ENCODE measurements at regions not wholly inside any gene's neighbourhood (a gene's known extent, or its start where the extent isn't known, plus 50 kb on each side); places are given as distances from the start of the nearest gene placed in this dataset.

DNA sequence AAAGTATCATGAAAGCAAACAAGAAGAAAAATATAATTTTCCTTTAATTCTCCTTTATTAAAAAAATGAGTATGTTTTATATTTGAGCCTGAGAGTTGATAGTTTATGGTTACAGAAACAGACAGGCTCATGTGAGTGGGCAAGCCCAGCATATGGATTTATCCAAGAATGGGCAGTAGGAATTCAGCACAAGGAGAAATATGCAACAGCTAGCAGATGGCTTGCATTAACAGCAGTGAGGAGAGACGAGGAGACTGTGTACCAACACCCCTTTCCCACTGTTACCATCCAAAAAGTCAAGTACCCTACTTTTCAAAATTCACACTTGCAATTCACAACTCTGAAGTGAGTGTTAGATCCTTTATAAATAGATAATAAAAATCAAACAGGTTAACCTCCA is 1760.2 kb upstream of the TENM3 start:
- DNase-seq, result no peak

DNA sequence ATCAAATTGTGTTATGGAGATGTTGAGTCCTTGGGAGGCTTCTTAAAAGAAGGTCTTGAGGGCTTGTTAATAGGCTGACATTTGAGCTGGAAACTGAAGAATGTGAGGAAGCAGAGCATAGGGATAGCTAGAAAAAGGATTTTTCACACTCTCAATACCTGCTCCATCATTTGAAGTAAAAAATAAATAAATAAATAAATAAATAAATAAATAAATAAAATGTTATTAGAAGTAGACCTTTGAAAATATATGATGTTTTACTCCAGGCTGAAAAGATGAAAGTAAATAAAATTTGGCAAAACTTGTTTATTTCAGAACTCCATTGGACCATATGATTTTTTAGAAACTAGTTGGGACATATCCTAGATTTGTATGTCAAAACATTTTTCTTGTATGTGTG is 1757.8 kb upstream of the TENM3 start:
- DNase-seq, result no peak

DNA sequence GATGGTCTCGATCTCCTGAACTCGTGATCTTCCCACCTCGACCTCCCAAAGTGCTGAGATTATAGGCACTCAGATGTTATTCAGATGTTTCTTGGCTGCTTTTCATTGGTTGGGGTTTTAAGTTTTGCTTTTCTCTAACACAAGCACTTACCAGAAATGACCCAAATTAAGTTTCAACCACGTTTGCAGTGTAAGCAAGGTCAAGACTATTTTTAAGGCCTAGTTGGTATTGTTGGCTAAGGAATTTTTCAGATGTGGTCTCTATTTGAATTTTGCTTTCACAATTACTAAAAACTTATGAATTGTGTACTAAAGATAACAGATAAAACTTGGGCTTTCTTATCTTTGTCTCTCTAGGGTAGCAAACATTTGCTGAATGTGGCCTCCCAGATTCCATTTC is 1756.9 kb upstream of the TENM3 start:
- no peak for DNase-seq

DNA sequence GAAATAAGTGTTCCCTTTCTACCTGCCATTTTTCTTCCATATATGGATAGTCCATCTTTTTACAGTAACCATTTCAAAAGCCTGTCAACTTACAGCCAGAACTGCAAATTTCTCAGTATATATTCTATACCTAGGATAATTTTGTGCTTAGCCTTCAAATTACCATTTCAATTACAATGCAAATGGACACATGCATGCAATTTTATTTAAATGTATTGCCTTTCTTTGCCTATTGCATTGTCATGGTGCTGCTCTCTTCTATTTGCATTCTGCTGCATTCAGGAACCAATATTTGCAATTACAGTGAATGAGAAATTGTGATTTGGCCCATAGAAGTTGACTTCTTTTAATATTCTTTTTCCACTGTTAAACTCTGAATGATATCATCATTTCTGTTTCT is 1753.4 kb upstream of the TENM3 start:
- no peak for DNase-seq

DNA sequence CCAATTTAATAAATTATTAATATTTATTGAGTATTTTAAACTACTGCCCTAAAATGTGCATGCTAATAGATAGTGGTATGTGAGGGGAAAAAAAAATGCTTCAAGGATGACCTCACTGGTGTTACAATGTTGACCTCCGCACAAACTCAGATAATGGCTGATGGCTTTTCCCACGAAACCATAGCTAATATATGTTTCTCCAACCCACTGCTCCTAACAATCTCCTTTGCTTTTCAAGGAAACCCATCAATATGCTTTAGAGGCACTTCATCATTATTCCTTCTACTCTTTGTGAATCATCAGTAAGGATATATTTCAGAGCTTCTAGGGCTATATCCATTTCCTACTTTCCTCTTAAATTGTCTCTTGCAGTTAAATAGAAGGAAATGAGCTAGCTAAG is 1752.0 kb upstream of the TENM3 start:
- DNase-seq, result no peak

DNA sequence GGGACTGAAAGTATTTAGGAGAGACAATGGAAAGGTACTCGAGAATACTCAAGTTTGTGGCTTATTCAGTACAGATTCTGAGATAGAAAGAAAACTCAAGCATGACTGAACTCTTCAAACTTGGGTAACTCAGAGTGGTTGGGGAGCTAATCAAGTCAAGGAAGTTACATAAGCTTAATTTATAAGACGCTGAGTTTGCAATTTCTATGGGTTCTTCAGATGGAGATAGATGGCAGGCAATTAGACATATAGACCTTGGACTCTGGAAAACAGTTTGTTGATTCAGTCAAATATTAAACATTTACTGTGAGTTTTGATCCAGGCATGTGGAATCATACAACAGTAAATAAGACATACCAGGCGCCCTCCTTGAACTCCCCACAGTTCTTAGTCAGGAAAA is 1749.9 kb upstream of the TENM3 start:
- no peak for DNase-seq

DNA sequence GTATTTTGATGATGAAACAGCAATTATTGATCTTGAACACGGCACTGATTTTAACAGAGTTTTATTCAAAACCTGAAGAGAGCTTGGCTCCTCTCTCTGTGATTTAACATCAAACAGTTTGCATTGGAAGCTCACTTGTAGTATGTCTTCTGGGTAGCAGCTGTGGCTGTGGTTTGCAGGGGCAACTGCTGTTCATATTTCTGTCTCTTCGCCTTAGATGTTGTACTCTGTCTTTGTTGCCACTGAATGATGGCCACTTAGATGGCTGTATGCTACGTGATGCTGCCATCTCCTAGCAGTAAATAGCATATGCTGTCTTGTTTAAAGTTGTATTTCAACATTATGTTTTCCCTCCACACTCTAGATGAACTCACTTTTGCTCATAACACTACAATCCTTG is 1743.0 kb upstream of the TENM3 start:
- no peak for DNase-seq

DNA sequence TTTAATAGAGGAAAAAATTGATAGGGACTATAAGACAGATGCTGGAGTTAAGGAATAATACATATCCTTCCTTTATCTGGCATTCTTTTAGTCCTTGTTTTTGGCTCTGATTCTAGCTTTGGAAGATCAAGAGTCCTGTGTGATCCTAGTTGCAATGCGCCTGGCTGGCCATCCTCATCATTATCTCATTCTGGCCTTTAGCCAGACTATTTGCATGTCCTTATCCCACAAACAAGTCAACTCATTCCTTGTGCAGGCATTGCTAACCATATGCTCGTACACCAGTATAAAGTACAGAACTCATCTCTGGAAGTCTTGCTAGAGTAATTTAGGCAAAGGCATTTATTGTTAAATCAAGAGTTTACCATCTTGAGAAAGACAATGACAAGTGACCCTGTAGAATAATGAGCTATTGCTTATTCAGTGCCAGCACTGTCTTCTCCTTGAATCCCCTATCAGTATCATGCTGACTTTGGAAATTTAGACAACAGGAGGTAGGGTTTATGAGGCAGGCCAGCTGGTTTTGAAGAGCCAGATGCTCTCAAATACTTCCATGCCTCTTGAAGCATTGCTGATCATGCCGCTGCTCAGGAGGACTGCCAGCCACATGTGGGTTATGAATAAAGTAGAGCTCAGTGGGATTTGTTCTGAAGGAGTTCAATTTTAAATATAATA is 1730.3 kb upstream of the TENM3 start:
- DNase-seq, result peak; percentile 3

DNA sequence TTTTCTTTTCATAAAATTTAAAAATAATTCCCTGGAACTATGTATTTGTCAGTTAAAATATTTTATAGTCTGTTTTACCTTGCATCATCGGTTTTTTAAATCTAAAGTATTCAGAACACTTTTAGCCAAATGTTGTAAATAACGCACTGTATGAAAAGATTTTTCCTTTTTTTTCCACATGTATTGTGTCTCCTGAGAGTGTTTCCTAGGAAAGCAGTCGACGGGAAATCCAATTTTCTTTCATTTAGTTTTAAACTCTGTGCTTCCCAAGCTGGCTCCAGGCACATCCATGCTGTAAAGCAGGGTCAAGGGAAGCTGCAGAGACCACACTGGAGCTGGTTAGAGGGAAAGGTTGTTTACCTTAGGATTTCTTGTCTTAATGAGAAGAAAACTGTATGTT is 1724.3 kb upstream of the TENM3 start:
- no peak for DNase-seq

DNA sequence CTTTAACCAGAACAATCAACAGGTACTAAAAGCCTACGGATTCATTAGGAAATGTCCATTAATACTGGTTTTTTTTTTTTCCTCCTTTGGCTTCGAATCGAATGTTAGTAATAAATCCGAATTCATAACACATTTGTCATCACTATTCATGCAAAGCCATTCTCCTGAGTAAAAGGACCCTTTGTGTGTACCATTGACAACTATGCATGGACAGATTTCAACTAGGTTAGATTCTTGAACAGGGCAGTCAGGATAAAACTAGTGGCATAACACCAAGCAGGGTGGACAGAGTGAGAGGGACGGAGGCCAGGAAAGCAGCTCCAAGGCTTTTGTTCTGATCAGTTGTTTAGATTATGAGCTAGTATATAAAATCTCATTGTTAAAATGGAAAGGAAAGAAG is 1722.0 kb upstream of the TENM3 start:
- DNase-seq, result no peak

DNA sequence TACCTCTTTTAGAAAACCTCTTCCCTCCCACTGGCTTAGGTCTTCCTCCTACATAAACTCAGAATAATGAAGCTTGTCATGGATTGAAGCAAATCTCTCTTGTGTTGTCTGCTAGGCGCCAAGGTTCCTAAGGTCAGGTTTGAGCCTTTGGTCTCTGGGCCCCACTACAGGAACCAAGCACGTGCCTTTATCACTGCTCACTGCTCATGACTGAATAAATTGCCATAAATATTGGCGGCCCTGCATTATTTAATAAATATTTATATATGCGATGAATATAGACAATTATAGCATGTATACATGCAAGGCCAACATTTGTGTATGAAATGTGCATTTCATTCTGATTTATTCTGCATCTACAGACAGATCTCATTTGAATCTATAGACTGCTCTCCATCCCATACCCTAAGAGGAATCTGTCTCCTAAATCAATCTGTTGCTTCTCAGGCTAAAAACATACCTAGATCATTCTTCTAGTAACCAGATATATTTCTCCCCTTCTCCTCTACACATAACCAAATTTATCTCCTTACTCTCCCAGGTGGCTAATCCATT is 1717.6 kb upstream of the TENM3 start:
- DNase-seq, result no peak

DNA sequence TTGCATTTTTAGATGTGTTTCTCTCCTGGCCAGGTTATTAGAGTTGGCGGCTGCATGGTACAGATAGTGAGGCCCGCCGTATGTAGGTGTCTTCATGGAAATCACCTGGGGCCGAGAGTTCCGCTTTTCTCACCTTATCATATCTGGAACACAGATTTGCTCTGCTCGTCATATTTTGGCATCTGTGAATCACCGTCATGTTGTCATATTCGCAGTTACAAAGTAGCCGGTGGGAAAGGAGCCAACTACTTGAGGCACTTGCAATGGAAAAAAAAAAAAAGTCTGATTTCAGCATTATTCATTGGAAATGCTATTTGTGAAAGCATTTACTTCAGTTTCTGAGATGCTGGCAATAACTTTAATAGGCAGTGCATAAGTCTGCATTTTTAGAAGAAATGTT is 1715.2 kb upstream of the TENM3 start:
- no peak for DNase-seq

DNA sequence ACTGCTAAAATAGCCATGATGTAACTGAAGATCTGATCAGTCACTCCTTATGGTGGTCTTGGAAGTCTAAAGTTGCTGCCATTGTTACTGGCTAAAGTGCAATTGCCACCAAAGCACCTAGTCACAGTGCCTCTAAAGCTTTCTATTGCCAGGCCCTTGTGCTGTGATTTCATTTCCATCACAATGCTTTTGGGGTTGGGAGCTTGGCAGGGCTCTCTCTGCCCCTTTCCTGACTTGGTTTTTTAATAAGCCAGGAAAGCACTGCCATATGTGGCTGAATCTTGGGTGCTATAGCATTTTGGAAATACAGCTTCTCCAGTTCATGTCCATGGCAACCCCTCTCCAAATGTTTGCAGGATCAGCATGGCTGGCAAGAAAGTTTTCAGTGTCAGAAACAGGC is 1712.4 kb upstream of the TENM3 start:
- no peak for DNase-seq

DNA sequence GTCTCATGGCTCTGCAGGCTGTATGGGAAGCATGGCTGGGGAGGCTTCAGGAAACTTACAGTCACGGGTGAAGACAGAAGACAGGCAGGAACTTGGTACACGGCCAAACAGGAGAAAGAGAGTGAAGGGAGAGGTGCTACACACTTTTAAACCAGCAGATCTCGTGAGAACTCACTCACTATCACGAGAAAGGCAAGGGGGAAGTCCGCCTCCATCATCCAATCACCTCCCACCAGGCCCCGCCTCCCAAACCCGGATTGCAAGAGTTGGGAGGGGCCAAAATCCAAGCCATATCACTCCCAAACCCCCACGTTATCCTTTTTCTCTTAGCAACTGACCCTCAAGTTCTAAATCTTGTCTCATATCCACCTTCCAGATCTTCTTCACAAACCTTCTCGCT is 1710.5 kb upstream of the TENM3 start:
- no peak for DNase-seq

DNA sequence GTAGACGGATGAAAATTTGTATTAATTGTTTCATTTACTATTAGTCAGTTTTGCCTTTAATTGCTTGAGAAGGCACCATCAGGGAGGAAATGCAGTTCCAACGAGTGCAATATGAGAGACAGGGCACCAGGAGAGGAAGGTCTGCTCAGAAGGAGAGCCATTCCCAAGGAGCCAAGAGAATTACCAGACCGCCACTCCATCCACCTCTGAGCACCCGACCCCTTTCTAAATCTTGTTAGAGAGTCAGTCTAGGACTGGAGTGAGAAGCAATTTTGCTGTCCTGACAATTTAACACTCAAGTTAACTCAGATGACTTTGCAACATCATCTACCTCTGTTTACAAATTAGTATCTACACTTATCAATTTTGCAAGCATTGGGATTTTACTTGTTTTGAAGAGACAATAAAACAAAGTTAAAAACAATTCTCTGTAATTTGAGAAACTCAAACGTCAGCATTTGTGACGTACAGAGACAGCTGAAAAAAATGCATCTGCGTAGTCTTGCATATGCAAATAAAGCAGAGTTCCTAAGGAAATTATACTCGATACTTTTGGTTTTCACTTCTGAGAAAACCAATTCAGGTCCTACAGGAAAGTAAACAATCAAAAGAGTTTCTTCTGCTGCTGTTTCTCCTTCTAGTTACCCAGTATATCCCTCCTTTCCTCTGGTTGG is 1704.7 kb upstream of the TENM3 start:
- no peak for DNase-seq

DNA sequence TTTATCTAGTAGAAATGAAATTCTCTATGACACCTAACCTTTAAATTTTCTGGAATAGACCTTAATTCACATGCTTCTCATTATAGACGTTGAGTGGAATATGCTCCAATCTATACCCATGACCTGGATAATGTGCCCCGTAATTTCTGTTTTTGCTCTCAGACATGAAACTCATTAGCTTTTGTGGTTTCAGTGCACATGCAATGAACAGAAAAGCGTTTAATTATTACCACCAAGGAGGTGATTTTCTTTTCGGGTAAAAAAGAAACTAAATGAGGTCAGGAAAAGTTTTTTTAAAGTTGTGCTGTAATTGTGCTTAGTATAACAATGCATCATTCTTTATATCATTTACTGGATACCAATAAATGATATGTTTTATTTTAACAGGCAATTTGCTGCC is 1703.9 kb upstream of the TENM3 start:
- no peak for DNase-seq

DNA sequence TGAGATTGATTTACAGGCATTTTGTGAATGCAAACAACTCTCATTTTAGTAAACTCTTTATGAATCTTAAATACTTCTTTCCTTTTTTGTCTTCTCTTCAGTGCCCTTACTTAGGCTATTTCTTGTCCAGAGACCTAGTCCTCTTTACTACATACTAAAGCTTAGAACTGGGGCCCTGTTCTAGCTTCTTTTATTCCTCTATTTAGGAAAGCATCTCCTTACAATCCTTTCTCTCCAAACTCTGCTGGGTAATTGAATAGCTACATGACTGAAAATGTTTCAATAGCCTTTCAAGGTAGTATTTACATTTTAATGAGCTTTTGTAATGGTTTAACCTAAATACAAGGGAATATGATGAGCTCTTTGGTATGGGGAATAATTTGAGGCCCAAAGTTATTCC is 1701.5 kb upstream of the TENM3 start:
- no peak for DNase-seq

DNA sequence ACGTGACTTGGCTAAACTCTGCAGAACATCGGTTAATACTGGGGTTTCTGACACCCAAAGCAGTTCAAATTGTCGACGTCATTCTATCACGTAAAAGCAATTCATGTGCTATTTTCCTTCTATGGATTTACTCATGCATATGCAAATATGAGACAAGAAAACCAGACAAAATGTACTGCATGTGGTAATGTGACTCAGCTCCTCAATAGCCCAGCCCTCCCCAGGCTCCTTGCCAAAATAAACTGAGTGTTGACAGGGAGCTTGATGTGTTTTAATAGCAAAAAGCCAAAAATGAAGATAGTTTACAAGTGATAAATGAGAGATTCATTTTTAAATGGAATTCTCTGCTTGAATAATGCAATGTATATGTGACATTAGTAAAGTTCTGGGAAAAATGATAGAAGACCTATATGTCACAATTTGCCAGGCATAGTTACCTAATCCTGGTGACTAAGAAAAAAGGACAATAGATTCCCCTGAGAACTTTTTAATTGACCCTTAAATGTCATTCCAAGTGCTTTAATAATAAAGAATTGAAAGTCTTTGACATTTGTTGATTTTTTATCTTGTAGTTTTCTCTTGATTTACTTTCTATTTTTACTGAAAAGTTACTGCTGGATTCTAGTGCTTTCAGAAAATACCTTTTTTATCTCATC is 1700.6 kb upstream of the TENM3 start:
- DNase-seq, result peak; percentile 95

DNA sequence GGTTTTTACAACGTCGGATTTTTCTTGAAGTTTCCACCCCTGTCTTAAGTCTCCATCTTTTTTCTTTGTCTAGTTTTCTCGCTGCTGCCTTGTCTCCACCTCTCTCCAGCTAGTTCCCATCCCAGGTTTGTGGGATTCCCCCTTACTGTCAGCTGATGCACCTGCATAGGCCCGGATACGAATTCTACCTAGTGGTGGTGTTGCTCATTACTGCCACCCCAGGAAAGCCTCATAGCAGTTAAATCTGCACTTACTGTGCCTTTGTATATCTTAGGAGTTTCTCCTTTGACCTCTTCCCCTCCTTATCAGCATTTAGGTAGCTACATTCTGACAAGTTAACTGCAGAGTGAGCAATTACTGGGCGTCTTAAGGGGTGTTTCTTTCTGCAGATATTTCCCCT is 1693.1 kb upstream of the TENM3 start:
- DNase-seq, result no peak

DNA sequence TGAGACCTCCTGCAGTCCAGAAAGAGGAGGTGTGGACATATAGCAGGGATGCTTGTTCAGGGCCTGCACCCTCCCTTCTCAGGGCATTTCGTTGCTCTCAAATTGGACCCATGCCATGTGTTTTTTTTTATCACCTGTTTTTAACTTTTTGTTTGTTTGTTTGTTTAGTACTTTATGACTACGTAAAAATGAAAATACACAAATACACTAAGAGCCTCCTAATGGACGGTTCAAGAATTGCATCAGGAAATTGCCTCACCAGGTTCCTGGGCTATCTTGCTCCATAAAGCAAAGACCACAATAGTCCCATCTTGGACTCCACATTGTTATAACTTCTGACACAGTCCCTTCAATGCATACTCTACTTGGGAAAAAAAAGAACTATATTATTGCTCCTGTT is 1685.9 kb upstream of the TENM3 start:
- no peak for DNase-seq

DNA sequence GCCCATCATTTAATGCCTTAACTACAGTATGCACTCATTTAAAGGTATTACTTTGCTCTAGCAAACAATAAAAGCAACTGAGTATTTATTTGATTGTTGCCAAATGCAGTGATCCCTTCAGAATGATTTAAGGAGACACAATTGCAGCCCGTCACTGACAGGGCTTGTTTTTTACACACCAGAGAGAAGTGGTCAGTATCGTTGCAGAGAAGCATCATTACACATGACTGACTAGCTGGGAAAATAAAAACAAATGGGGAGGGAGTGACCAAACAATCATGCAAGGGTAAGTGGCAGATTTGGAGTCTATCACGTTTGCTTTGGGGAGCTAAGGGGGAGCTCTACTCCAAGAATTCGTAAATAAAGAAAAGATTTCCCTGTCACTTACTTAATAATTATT is 1685.3 kb upstream of the TENM3 start:
- DNase-seq, result no peak

DNA sequence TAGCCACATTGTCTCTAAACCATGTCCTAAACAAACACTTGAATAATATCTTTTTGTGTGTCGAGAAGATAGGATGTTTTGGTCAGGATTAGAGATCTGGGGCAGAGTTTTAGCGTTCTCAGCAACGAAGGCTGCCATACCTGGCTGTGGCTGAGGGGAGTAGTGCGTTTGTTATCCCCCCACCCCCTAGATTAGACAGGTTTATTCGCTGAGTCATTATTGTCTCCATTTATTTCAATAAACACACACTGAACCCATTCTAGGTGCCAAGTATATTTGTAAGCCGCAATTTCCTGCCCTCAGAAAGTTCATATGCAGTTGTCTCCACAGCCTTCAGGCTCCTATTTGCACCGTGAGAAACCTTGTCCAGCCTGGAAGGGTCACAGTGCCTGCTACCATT is 1684.8 kb upstream of the TENM3 start:
- DNase-seq, result no peak

DNA sequence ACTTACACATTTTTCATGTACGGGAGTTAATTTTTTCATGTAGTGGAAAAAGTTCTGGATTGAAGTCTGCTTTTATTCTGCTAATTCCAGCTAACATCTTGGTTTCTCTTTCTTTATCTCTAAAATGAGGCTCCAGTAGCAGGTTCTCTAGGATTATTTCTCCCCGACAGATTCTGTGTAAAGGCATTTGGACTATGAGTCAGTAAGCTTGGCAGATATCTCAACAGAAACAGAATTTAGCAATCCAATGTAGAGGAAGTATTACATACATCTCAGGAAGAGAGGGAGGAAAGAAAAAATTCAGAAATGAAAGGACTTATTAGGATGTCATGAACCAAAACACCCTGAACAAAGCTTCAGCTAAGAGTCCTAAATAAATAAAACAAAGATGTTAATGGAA is 1682.3 kb upstream of the TENM3 start:
- peak; percentile 60 for DNase-seq

DNA sequence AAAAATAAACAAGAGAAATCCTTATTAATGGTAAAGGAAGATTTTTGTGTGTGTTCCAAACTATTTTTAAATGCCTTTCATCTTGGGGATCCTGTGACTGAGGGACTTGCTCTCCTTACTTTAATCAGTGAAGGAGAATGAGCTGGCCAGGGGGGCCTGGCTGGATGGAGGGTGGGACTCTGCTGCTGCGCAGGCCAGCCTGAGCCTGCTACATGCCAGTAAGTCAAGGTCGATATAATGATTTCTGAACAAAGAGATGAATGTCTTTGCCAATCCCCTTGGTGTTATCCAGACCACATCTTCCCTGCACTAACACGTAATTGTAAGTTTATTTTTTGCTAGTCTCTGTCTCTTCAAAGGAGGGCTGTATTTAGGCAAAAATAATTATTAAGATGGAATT is 1679.2 kb upstream of the TENM3 start:
- DNase-seq, result no peak
